PFSK-1 (cell line): ENCODE measurements at regions not wholly inside any gene's neighbourhood (a gene's known extent, or its start where the extent isn't known, plus 50 kb on each side); places are given as distances from the start of the nearest gene placed in this dataset.

ENCODE experiments used
- FOXP2 ChIP-seq: optimal IDR thresholded peaks from 2 replicates; pipeline ENCODE3; 2011; ENCODE audit warnings: borderline replicate concordance, control low read depth, inconsistent platforms; ENCODE audit not compliant: insufficient read depth; ENCODE audit errors: extremely low read length, extremely low read depth
- POLR2AphosphoS5 ChIP-seq: IDR thresholded peaks from 2 replicates; pipeline ENCODE4 v1.6.1; 2012; ENCODE audit warnings: low read depth, mild to moderate bottlenecking, control low read depth, low read length, moderate library complexity
- SIN3A ChIP-seq: IDR thresholded peaks from 2 replicates; pipeline ENCODE4 v1.6.1; 2012; ENCODE audit warnings: mild to moderate bottlenecking, low read length, moderate library complexity, borderline replicate concordance; ENCODE audit not compliant: insufficient read depth
- TAF1 ChIP-seq: IDR thresholded peaks from 2 replicates; pipeline ENCODE4 v1.6.1; 2012; ENCODE audit warnings: low read length, control low read depth, borderline replicate concordance; ENCODE audit not compliant: insufficient read depth
- TF ChIP-seq, protein P1 (sequence below), 2 experiments: IDR thresholded peaks; 2 replicates each; pipeline versions ENCODE4 v1.6.1 to v1.8.0; 2011 to 2012; ENCODE audit warnings: low read depth in 2 of 2, low read length in 2 of 2, control low read depth in 1 of 2, inconsistent platforms in 1 of 2, mild to moderate bottlenecking in 1 of 2, moderate library complexity in 1 of 2; ENCODE audit not compliant: insufficient read depth in 1 of 2

DNA sequence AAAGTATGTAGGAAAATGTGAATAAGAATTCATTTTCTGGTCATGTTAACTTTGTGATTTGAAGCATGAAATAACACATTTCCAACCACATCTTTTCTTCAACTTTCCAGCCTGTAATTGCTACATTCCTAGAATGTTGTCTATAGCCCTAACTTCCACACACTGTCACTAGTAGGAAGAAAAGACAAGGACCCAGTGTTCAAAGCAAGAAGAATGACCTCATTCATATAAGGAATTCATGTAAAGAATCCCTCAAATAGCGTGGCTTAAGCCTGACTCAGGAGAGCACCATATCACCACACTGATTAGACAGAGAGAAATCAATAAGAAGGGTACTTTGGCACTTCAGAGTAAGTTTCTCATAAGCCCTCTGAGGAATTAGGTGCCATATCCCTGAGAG, 318.7 kb upstream of the CHRM2 start:
- TF ChIP-seq FOXP2 = no peak
- no peak for TF ChIP-seq TAF1
- no peak for TF ChIP-seq POLR2AphosphoS5
- TF ChIP-seq SIN3A = no peak
- TF ChIP-seq, protein P1, sequence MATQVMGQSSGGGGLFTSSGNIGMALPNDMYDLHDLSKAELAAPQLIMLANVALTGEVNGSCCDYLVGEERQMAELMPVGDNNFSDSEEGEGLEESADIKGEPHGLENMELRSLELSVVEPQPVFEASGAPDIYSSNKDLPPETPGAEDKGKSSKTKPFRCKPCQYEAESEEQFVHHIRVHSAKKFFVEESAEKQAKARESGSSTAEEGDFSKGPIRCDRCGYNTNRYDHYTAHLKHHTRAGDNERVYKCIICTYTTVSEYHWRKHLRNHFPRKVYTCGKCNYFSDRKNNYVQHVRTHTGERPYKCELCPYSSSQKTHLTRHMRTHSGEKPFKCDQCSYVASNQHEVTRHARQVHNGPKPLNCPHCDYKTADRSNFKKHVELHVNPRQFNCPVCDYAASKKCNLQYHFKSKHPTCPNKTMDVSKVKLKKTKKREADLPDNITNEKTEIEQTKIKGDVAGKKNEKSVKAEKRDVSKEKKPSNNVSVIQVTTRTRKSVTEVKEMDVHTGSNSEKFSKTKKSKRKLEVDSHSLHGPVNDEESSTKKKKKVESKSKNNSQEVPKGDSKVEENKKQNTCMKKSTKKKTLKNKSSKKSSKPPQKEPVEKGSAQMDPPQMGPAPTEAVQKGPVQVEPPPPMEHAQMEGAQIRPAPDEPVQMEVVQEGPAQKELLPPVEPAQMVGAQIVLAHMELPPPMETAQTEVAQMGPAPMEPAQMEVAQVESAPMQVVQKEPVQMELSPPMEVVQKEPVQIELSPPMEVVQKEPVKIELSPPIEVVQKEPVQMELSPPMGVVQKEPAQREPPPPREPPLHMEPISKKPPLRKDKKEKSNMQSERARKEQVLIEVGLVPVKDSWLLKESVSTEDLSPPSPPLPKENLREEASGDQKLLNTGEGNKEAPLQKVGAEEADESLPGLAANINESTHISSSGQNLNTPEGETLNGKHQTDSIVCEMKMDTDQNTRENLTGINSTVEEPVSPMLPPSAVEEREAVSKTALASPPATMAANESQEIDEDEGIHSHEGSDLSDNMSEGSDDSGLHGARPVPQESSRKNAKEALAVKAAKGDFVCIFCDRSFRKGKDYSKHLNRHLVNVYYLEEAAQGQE (IDR thresholded peaks at IDR 0.05; ENCODE audit: insufficient read depth in 1 of 2, low read depth in 2 of 2, low read length in 2 of 2) = no peak

DNA sequence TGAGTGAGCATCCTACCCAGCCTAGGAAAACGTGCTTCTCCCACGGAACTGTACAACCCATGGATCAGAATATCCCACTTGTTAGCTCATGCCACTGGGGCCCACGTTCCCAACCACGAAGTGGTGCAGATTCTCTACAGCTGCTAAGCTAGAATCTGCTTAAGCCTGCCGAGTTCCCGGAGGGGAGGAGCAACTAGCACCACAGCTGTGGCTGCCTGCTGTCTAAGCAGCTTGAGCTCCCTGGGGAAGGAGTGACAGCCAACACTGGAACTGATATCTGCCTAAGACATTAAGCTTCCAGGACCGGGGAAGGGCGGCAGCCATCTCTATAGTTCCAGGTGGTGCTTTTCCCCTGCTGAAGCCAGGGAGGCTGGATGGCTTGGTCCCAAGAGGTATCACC, 334.7 kb upstream of the CHRM2 start:
- TF ChIP-seq FOXP2 = no peak
- no peak for TF ChIP-seq TAF1
- no peak for TF ChIP-seq POLR2AphosphoS5
- TF ChIP-seq SIN3A = no peak
- TF ChIP-seq, protein P1 (IDR thresholded peaks at IDR 0.05; ENCODE audit: insufficient read depth in 1 of 2, low read depth in 2 of 2, low read length in 2 of 2) = no peak

DNA sequence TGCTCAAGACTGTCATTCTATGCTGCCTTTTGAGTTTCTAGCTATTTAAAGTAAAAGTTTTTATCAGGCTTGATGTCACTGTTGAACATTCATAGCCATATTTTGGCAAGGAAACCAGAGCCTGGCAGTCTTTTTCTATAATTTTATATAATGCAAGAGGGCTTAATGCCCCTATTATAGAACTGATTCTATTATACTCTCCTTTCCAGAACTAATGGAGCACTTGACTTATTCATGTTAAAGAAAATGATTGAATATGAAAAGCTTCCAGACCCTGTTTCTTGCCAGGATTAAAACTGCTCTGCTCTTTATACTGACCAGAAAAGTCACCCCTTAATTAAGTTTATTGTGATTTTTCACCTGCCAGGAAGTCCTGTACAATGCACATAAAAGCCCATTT, 337.6 kb upstream of the CHRM2 start:
- no peak for TF ChIP-seq SIN3A
- TF ChIP-seq FOXP2 = no peak
- TF ChIP-seq TAF1 = no peak
- no peak for TF ChIP-seq POLR2AphosphoS5
- TF ChIP-seq, protein P1 (IDR thresholded peaks at IDR 0.05; ENCODE audit: insufficient read depth in 1 of 2, low read depth in 2 of 2, low read length in 2 of 2) = no peak

DNA sequence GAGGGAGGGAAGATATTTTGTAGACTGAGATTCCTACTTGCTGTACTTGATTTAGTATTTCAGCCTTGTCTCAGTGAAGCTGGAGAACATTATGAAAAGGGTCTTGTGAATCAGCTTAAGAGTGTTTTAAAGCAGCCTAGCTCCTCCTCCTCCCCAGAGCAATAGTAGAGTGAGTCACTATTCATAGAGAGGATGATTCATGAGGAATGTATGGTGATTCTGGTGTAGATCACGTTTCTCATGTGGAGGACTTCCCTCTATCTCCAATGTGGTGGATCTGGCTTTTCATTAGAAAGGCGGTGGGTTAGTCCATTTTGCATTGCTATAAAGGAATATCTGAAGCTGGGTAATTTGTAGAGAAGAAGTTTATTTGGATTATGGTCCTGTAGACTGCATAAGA, 340.1 kb upstream of the CHRM2 start:
- TF ChIP-seq POLR2AphosphoS5 = no peak
- TF ChIP-seq SIN3A = no peak
- TF ChIP-seq FOXP2 = no peak
- TF ChIP-seq TAF1 = no peak
- TF ChIP-seq, protein P1 (IDR thresholded peaks at IDR 0.05; ENCODE audit: insufficient read depth in 1 of 2, low read depth in 2 of 2, low read length in 2 of 2) = no peak

DNA sequence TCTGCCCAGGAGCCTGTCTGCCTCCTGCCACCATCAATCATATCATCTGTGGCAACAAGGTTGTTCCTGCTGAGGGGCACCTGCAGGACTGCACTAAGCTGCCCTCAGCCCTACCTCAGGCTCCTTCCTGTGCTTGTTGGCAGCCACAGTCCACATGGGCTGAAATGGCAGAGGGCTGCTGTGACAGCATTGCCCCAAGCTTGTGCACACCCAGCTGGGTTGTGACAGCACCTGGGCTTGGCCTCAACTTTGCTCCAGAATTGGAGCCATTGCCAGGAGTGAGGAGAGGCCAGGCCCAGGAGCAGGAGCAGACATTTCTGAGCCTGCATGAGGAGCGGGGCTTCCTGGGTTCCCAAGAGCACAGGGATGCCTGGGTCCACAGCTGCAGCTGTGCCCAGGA, 340.9 kb upstream of the CHRM2 start:
- TF ChIP-seq SIN3A = no peak
- TF ChIP-seq POLR2AphosphoS5 = no peak
- no peak for TF ChIP-seq FOXP2
- TF ChIP-seq, protein P1 (IDR thresholded peaks at IDR 0.05; ENCODE audit: insufficient read depth in 1 of 2, low read depth in 2 of 2, low read length in 2 of 2) = no peak
- TF ChIP-seq TAF1 = no peak
